HEK293 (cell line): ENCODE measurements at regions not wholly inside any gene's neighbourhood (a gene's known extent, or its start where the extent isn't known, plus 50 kb on each side); places are given as distances from the start of the nearest gene placed in this dataset.

Experiments
- CTCF ChIA-PET: fragments of 350-600 bp; formaldehyde crosslinking; extraction: SDS; loops from one replicate; lab custom pipeline; 2021; ENCODE audit warnings: antibody characterized with exemption; lab: Yijun Ruan, JAX
- POLR2A ChIA-PET: fragments of 300-600 bp; formaldehyde crosslinking; extraction: SDS; loops from one replicate; lab custom pipeline; 2020; ENCODE audit warnings: antibody characterized with exemption, inconsistent platforms; lab: Yijun Ruan, JAX
- H3K27ac ChIP-seq: fragments of 200-500 bp; sonication (Bioruptor generic); 2 replicates; pipeline ENCODE4 v1.5.1; 2014; ENCODE audit warnings: low read depth, low read length, control low read depth, inconsistent platforms; ENCODE audit errors: extremely low read depth
- H3K36me3 ChIP-seq, 2 experiments: fragments of 200-500 bp in 1 of 2; sonication (Bioruptor generic) in 1 of 2; 1 replicate in 1 of 2; 2 replicates in 1 of 2; pipeline ENCODE4 v1.5.1; 2014 to 2017; ENCODE audit warnings: inconsistent platforms in 2 of 2, low read length in 2 of 2; ENCODE audit not compliant: control insufficient read depth in 2 of 2, insufficient read depth in 1 of 2
- H3K4me1 ChIP-seq: fragments of 200-500 bp; sonication (Bioruptor generic); 2 replicates; pipeline ENCODE4 v1.5.1; 2014; ENCODE audit warnings: mild to moderate bottlenecking, low read length, inconsistent platforms; ENCODE audit not compliant: control insufficient read depth, insufficient read depth
- H3K4me3 ChIP-seq: 2 replicates; pipeline ENCODE4 v1.5.1; 2011; ENCODE audit warnings: low read depth, mild to moderate bottlenecking, control low read depth, low read length, moderate library complexity
- H3K9me3 ChIP-seq: fragments of 200-500 bp; sonication (Bioruptor generic); 2 replicates; pipeline ENCODE4 v1.5.1; 2014; ENCODE audit warnings: low read depth, low read length, inconsistent platforms; ENCODE audit not compliant: control insufficient read depth, insufficient read depth
- PRDM1 ChIP-seq: fragments of 450-650 bp; formaldehyde crosslinking; IDR thresholded peaks from 2 replicates; pipeline ENCODE4; 2016; ENCODE audit warnings: missing biosample characterization, missing genetic modification characterization
- ZFP41 ChIP-seq: fragments of 450-650 bp; formaldehyde crosslinking; IDR thresholded peaks from 2 replicates; pipeline ENCODE4 v1.5.1; 2016; ENCODE audit warnings: missing biosample characterization, missing genetic modification characterization, borderline replicate concordance
- ZIC2 ChIP-seq: fragments of 450-650 bp; formaldehyde crosslinking; IDR thresholded peaks from 2 replicates; pipeline ENCODE4 v1.5.1; 2016; ENCODE audit warnings: missing biosample characterization, missing genetic modification characterization
- ZNF10 ChIP-seq: fragments of 450-650 bp; formaldehyde crosslinking; IDR thresholded peaks from 2 replicates; pipeline ENCODE4 v1.5.1; 2017; ENCODE audit warnings: missing biosample characterization, missing genetic modification characterization
- ZNF138 ChIP-seq: fragments of 450-650 bp; formaldehyde crosslinking; IDR thresholded peaks from 2 replicates; pipeline ENCODE4 v1.5.1; 2016; ENCODE audit warnings: missing biosample characterization, missing genetic modification characterization, borderline replicate concordance
- ZNF221 ChIP-seq: fragments of 450-650 bp; formaldehyde crosslinking; IDR thresholded peaks from 2 replicates; pipeline ENCODE4 v1.5.1; 2017; ENCODE audit warnings: missing biosample characterization, missing genetic modification characterization, borderline replicate concordance
- ZNF266 ChIP-seq: fragments of 450-650 bp; formaldehyde crosslinking; IDR thresholded peaks from 2 replicates; pipeline ENCODE4 v1.5.1; 2016; ENCODE audit warnings: missing biosample characterization, missing genetic modification characterization, low read depth
- ZNF473 ChIP-seq: fragments of 450-650 bp; formaldehyde crosslinking; IDR thresholded peaks from 2 replicates; pipeline ENCODE4 v1.5.1; 2017; ENCODE audit warnings: missing biosample characterization, missing genetic modification characterization
- ZNF530 ChIP-seq: fragments of 450-650 bp; formaldehyde crosslinking; IDR thresholded peaks from 2 replicates; pipeline ENCODE4 v1.5.1; 2016; ENCODE audit warnings: low read depth, missing biosample characterization, missing genetic modification characterization
- ZNF549 ChIP-seq: fragments of 450-650 bp; IDR thresholded peaks from 2 replicates; pipeline ENCODE4 v1.5.1; 2018; ENCODE audit warnings: missing biosample characterization, missing genetic modification characterization, mild to moderate bottlenecking, inconsistent platforms, moderate library complexity
- TF ChIP-seq, protein P1 (sequence below): fragments of 450-650 bp; formaldehyde crosslinking; IDR thresholded peaks from 2 replicates; pipeline ENCODE4 v1.5.1; 2016; ENCODE audit warnings: missing biosample characterization, missing genetic modification characterization
- TF ChIP-seq, protein P2 (sequence below): fragments of 450-650 bp; formaldehyde crosslinking; optimal IDR thresholded peaks from 2 replicates; pipeline ENCODE3; 2016; ENCODE audit warnings: missing biosample characterization, mild to moderate bottlenecking, missing genetic modification characterization
- TF ChIP-seq, protein P3 (sequence below): fragments of 450-650 bp; formaldehyde crosslinking; IDR thresholded peaks from 2 replicates; pipeline ENCODE4 v1.5.1; 2016; ENCODE audit warnings: missing biosample characterization, missing genetic modification characterization
- TF ChIP-seq, protein P4 (sequence below): IDR thresholded peaks from 2 replicates; pipeline ENCODE4 v1.6.1; 2011; ENCODE audit warnings: mild to moderate bottlenecking, low read depth, low read length, borderline replicate concordance

DNA sequence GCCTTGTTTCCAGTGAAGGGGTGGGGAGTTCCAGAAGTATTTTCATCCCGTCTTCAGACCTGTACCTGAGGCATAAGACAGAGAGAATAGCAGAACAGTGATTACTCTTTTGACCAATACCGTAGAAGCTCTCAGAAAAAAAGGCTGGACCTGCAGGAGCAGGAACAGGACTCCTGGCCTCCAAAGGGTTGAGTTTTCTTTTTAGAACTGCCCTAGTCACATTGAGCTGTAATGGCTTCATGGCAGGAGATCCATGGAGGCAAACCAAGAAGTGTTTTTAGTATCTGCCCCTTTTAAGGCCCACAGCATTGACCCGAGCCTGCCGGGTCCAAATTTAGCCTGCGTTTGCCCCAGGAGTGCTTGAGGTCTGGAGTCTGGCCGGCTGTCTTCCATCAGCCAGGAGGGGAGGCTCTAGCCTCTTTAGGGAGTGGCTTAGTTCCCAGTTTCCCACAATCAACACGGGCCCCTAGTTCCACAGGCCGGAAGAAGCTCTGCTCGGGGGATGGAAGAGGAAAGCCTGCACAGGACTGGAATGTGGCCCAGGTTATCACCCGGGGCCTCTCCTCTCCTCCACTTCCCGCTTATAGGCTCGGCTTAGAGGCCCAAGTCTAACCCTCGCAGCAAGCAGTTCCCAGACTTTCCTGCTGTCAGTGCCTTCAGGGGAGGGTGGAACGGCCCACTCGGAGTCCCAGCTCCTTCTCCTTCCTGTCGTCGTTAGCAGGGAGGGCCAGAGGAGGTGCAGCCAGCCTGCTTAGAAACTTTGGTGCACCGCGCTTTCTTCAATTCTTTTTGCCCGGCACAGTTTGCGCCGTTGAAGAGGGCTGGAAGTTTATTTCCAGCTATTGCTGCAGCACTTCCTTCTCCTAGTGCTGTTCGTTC is 80.7 kb downstream of the C9orf152 start (continued):
- TF ChIP-seq, protein P1, sequence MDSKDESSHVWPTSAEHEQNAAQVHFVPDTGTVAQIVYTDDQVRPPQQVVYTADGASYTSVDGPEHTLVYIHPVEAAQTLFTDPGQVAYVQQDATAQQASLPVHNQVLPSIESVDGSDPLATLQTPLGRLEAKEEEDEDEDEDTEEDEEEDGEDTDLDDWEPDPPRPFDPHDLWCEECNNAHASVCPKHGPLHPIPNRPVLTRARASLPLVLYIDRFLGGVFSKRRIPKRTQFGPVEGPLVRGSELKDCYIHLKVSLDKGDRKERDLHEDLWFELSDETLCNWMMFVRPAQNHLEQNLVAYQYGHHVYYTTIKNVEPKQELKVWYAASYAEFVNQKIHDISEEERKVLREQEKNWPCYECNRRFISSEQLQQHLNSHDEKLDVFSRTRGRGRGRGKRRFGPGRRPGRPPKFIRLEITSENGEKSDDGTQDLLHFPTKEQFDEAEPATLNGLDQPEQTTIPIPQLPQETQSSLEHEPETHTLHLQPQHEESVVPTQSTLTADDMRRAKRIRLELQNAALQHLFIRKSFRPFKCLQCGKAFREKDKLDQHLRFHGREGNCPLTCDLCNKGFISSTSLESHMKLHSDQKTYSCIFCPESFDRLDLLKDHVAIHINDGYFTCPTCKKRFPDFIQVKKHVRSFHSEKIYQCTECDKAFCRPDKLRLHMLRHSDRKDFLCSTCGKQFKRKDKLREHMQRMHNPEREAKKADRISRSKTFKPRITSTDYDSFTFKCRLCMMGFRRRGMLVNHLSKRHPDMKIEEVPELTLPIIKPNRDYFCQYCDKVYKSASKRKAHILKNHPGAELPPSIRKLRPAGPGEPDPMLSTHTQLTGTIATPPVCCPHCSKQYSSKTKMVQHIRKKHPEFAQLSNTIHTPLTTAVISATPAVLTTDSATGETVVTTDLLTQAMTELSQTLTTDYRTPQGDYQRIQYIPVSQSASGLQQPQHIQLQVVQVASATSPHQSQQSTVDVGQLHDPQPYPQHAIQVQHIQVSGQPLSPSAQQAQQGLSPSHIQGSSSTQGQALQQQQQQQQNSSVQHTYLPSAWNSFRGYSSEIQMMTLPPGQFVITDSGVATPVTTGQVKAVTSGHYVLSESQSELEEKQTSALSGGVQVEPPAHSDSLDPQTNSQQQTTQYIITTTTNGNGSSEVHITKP (tag by site-specific recombination): no peak
- TF ChIP-seq ZNF266 (tag by site-specific recombination) (no peak), ZIC2 (tag by site-specific recombination) (no peak), PRDM1 (tag by site-specific recombination) (no peak), ZNF530 (tag by site-specific recombination) (no peak), ZNF549 (tag by site-specific recombination) (no peak), ZNF221 (tag by site-specific recombination) (no peak), ZNF10 (tag by site-specific recombination) (no peak), ZNF473 (tag by site-specific recombination) (no peak), ZNF138 (no peak), ZFP41 (no peak)
- TF ChIP-seq, protein P2, sequence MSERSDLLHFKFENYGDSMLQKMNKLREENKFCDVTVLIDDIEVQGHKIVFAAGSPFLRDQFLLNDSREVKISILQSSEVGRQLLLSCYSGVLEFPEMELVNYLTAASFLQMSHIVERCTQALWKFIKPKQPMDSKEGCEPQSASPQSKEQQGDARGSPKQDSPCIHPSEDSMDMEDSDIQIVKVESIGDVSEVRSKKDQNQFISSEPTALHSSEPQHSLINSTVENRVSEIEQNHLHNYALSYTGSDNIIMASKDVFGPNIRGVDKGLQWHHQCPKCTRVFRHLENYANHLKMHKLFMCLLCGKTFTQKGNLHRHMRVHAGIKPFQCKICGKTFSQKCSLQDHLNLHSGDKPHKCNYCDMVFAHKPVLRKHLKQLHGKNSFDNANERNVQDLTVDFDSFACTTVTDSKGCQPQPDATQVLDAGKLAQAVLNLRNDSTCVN: no peak
- TF ChIP-seq, protein P3, sequence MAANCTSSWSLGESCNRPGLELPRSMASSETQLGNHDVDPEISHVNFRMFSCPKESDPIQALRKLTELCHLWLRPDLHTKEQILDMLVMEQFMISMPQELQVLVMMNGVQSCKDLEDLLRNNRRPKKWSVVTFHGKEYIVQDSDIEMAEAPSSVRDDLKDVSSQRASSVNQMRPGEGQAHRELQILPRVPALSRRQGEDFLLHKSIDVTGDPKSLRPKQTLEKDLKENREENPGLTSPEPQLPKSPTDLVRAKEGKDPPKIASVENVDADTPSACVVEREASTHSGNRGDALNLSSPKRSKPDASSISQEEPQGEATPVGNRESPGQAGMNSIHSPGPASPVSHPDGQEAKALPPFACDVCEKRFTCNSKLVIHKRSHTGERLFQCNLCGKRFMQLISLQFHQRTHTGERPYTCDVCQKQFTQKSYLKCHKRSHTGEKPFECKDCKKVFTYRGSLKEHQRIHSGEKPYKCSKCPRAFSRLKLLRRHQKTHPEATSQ (tag by site-specific recombination): no peak

DNA sequence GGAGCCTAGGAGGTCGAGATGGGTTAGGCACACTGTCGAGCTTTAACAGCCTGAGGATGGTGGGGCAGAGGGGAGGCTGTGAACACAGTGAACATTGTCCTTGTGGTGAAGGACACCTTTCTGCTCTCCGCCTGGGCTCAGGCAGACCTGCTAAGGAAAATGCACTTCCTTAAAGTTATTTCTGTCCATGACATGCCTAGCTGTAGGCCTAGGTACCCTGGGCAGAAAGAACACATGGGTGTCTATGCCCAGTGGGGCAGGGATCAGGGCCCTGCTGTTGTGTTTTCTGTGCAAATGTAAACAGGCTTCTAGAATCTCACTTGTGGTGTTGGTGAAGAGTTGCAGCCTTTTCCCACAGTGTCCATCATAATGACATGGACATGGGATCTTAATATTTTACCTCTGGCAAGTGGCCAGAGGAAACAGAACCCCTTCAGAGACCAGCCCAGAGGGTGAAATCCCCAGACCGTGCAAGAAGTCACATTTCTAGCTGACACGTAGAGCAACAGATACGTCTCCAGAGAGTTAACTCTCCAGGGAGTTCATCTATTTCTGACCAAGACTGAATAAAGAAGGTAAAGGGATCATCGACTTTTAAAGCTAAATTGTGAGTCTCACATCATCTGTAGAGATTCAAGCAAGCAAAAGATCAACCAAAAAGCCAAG is 79.2 kb downstream of the C9orf152 start:
- no peak overlapping the region for H3K4me3 ChIP-seq
- peak; percentile 34; the same call in 1 of the 2 replicates for TF ChIP-seq ZIC2 (tag by site-specific recombination)
- TF ChIP-seq, protein P4, sequence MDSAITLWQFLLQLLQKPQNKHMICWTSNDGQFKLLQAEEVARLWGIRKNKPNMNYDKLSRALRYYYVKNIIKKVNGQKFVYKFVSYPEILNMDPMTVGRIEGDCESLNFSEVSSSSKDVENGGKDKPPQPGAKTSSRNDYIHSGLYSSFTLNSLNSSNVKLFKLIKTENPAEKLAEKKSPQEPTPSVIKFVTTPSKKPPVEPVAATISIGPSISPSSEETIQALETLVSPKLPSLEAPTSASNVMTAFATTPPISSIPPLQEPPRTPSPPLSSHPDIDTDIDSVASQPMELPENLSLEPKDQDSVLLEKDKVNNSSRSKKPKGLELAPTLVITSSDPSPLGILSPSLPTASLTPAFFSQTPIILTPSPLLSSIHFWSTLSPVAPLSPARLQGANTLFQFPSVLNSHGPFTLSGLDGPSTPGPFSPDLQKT: no peak
- TF ChIP-seq, all 188 proteins: peak for 1
- no peaks in the 10 kb centered on the region for H3K36me3 ChIP-seq
- ChIA-PET CTCF (interaction anchor here (0.6 to 1.5 kb wide), 5 partner anchors 9 to 935 kb away, joined by 3 to 6 read pairs (median 3); no protein-coding TSS in a partner anchor), POLR2A (no interaction called here)
- H3K27ac ChIP-seq: no peak overlapping the region
- no peaks in the 10 kb centered on the region for H3K4me1 ChIP-seq
- no peaks in the 10 kb centered on the region for H3K9me3 ChIP-seq
